NCI-H524 (cell line): ENCODE measurements at regions not wholly inside any gene's neighbourhood (a gene's known extent, or its start where the extent isn't known, plus 50 kb on each side); places are given as distances from the start of the nearest gene placed in this dataset.
"Not testable (repeated sequence)": the region's sequence is repeated elsewhere in the genome, so short reads cannot be mapped to it uniquely, and the experiment has no call there.

Experiments used
- DNase-seq, 2 experiments: peaks; one replicate each; lab custom pipeline; 2025; lab: John Stamatoyannopoulos, UW

DNA sequence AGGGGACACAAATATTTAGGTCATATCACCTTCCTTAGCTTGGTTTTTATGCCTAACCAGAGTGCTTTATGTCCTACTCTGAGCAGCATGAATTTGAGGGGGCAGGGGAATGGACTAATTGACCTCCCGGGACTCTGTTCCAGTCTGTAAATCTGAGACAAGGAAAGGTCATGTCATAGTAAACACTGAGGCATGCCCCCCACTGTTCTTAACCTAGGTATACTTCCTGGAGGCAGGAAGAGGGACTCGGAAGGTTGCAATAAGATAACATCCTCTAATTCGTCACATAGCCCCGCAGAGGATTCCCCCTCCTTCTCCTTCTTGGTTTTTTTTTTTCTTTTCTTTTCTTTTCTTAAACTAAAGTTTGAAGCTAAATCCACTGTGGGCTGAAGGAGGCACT, 540.3 kb upstream of the CADM1 start:
- no peak for DNase-seq

DNA sequence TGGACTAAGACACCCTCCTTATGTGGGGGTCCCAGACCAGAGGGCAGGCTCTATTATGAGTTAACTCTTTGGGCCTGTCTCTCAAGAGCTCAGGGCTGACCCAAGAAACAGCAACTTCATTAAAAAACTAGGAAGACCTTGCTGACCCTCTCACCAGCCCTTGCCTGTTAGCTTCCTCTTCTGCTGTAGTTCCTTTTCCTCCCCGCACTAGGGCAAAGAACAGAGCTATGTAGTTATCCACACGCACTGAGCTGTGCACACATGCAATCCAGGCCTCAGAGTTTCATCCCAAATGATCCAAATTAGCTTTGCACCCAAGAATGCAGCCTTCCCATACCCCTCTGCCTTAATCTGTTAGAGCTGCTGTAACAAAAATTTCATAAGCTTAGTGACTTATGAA, 539.6 kb upstream of the CADM1 start:
- DNase-seq, result no peak

DNA sequence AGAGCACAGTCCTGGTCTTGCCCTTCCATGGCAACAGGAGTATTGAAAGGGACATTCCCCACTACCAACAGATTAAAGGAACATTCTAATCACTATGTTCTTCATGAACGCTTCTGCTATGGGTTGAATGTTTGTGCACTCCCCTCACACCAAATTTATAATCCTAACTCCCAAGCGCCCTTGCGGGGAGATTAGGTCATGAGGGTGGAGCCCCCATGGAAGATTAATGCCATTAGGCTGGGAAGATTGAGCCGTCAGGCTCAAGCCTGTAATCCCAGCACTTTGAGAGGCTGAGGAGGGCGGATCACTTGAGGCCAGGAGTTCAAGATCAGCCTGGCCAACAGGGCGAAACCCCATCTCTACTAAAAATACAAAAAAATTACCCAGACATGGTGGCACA, 538.8 kb upstream of the CADM1 start:
- DNase-seq, result peak in 1 of 2 experiments; percentile 17

DNA sequence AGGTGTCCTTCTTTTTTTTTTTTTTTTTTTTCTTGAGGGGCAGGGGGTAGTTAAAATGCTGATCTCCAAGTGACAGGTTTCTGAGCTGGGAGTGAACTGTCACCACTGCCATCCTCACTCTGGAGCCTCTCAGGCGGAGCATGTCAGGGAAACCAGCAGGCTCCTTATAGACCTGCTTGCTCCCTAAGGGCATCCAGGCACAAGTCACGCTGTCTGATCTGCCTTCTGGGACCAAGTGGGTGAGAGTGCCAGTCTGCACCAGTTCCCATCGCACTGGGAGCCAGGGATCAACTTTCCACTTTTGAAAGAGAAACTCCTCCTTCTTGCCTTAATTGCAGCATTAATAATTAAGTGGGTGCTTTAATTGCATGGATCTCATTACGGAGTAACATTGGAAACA, 537.9 kb upstream of the CADM1 start:
- peak; percentile 69 to 80 for DNase-seq

DNA sequence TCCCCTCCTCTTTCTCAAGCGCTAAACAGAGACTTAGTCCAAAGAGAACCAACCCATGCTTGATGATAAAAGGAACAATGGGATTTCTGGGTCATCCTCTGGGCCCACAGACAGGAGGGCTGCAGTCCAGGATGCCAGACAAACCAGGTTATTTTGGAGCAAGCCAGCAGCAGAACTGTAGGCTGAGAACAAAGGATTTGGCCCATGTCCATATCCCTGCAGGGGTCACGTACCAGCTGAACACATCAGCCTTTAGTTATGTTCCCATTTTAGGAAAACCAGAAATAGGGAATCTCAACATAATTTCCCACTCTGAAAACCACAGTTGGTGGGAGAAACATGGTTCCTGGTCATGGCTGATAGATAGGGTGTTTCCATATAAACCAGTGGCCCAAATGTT, 533.6 kb upstream of the CADM1 start:
- no peak for DNase-seq

DNA sequence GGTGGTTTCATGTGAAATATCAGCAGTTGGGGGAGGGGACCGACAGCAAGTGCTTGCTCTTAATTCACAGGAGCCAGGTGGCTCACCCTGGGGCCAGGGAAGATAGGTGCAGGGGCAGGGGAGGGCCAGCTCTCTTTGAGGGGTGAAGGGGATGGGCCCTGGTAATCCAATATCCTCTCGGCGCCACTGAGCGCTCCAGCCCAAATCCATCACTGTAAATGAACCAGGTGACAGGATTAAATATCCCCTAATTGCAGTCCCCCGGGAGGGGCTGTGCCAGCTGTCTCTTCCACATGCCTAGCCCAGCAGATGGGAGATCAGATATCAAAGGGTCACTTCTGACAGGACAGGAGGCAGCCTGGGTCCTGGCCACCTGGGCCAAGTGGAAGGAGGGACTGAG, 531.8 kb upstream of the CADM1 start:
- DNase-seq, result peak; percentile 94 to 99

DNA sequence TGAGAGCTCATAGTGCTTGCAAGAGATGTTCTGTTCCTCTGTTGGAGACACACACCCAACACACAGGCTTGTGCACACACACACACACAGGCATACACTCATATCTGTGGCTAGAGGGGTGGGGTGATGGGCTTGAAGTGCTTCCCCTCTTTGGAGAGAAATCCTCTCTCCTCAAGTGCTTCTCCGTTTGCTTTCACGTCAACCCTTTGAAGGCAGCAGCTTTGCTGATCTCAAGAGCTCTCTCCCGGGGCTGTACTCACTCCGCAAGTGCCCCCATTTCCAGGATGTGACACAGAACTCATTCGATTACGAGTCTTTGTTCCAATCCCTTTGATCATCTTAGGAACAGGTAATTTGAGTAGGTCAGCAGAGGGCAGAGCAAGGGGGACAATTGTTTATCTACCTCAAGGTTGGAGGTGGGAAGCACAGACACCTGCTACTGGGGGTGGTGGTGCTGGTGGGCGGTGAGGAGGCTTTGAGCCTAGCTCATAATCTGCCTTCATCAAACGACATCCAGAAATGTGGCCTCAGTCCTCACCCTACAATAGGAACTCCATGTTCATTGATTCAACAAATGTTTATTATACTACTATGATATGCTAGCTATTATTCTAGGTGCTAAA, 529.8 kb upstream of the CADM1 start:
- DNase-seq, result peak; percentile 81 to 89

DNA sequence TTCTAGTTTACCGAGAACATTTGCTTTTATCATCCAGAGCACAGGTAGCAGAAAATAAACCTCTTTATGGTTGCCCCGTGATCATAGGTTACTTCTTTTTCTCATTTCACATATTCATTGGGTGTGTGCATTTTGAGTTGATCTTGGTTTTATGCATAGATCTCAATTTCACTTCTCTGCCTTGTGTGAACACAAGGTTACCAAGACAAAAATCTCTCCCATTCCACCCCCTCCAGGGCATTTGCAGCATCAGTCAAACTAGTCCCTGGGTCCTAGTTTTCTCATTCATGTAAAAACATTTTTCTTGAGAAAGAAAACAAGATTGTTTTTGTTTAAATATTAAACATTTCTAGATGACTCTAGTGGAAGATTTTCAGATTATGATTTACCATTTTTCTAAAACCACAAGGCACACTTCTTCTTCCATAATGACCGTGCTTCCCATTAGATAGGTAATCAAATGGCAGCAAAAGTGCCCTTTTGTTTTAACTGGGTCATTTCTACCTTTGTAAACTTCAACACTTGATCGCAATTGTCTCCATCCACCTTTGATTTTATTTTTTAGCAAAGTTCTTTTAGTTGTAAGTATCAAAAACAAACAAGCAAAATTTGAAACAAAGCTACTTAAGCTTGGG, 526.6 kb upstream of the CADM1 start:
- no peak for DNase-seq

DNA sequence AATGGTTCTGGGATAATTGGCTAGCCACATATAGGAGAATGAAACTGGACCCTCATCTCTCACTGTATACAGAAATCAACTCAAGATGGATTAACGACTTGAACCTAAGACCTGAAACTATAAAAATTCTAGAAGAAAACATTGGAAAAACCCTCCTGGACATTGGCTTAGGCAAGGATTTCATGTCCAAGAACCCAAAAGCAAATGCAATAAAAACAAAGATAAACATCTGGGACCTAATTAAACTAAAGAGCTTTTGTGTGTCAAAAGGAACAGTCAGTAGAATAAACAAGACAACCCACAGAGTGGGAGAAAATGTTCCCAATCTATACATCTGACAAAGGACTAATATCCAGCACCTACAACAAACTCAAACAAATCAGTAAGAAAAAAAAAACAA, 524.3 kb upstream of the CADM1 start:
- DNase-seq, result not testable (repeated sequence)

DNA sequence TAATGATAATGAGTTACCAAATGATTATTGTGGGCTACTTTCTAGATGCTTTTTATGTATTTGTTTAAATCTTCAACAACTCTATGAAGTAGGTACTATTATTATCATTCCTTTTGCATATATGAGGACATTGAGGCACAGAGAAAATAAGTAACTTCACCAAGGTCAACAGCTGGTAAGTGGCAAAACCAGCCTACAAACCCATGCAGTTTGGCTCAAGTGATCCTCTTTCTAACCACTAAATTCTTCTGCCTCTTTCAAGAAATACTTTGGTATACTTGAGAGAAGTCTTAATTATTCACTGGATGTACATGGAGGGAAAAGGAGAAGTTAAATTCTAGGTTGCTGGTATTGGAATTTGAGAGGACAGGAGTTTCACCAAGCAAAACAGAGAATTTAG, 495.2 kb upstream of the CADM1 start:
- DNase-seq, result no peak

DNA sequence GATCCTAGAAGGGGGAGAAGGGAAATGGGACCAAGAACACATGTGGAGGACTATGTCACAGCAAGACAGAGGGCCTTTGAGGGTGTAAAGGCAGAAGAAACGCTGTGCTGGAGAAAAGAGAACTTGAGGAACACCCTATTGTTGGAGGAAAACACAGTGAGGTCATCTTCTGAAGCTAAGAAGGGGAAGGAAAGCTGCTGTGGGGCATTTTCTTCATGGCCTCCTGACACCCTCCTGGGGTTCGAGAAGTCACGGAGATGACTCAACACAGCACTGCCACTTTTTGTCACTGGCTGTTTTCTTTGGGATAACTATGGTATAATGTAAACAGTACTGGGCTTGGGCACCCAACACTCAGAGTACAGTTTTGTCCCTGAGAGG, 492.6 kb upstream of the CADM1 start:
- DNase-seq, result no peak

DNA sequence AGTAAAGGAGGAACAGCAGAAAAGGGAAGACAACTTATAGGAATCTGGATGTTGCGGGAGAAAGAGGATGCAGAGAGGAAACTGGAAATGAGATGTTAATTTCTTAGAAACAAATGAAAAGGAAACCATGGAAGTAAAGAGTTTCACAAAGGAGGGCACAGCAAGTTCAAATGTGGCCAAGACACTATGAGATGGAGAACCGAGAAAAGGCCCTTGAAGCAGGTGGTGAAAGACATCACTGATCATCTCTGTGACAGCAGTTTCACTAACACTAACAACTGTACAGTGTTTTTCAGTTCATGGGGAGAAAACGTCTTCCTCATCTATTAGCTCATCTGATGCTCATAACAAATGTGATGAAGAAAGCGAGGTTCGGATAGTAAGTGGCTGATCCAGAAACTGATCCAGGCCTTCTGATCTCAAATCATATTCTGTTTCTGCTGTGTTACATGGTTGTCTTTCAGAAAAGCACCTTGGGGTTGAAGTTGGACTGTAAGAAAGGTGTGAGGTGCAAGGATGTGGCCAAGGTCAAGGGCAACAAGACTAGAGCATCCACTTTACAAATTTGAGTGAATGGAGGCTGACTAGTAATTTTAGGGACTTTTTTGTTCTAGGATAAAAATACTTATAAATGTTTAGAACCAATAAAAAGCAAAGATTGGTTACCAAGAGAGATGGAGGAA, 492.1 kb upstream of the CADM1 start:
- DNase-seq, result no peak

DNA sequence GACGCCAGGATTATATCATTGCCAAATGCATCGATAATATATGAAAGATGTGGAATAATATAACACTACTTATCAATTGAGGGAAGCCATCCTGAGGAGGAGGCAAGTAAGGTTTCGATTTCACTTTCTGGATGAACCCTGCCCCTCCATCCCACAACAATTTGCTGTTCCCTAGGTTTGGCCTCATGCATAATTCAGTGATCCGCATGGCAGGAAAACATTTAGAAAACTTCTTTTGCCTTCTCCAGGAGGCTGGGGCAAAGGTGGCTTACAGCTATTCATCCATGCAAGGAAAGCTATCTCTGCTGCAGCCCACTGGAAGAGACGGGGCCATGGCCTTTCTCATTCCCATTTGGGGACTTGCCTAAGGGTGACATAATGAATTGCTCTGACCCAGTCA, 489.4 kb upstream of the CADM1 start:
- DNase-seq, result no peak

DNA sequence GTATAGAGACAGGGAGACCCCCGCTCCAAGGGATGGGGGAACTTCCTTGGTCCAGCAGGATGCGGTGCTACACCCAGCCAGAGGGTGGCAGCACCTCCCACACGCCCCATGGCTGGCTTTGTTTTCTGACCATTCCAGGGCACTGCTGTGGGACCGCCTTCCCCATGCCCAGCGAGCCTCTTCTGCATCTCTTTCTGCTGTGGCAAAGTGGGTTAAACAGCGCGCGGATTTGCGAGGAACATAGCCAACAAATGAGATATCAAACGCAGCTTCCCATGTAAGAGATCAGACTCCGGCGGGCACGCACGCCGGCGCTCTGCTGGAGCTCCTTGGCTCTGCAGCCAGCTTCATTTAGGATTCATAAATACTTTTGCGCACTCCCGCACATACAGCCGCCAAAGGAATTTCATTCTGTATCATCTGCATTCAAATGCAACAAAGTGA, 485.8 kb upstream of the CADM1 start:
- peak in 1 of 2 experiments; percentile 16 for DNase-seq

DNA sequence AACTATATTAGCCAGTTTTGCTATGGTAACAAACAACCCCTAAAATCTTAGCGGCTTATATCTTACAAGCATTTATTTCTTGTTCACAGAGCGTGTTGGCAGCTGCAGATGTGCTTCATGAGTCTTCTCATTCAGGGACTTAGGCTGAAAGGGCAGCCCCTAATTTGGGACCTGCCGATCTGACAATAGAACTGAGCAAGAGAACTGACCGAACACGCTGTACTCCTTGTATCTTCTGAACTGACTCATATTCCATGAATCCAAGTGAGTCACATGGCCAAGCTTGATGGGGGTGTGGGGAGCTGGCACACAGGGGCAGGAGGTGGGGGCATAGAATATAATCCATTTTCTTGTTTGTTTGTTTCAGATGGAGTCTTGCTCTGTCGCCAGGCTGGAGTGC, 481.7 kb upstream of the CADM1 start:
- no peak for DNase-seq

DNA sequence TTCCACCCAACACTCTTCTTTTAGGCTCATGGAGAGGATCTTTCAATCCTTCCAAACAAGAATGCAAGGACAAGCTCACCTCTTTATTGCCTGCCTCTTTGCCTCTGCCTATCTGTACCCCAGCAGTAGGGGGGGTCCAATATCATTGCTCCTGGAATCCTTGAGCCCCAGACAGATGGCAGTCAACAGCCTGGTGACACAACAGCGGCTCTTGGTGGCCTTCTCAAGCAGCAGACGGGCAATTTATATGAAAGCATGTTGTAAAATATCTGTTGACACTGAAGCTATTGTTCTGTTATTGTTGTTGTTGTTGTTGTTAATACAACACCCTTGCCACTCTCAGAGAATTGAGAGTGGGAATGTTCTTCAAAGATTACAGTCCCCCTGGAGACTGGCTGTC, 480.0 kb upstream of the CADM1 start:
- DNase-seq, result peak; percentile 10 to 50

DNA sequence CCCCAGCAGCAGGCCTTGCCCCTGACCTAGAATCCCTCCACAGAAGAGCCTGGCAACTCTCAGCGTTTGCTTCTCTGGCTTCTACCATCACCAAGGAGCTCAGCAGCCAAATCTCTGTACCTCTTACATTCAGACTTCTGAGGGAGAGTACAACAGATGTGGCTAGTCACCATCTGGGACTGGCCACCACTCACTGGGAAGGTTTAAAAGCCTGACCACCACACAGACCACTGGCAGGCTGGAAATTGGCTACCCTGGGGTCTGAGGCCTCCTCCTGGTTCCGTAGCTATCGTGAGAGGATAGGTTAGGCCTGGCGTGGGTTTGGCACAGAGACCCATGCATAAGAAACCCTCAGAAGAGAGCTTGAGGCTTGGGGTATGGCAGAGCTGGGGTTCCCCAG, 478.5 kb upstream of the CADM1 start:
- no peak for DNase-seq

DNA sequence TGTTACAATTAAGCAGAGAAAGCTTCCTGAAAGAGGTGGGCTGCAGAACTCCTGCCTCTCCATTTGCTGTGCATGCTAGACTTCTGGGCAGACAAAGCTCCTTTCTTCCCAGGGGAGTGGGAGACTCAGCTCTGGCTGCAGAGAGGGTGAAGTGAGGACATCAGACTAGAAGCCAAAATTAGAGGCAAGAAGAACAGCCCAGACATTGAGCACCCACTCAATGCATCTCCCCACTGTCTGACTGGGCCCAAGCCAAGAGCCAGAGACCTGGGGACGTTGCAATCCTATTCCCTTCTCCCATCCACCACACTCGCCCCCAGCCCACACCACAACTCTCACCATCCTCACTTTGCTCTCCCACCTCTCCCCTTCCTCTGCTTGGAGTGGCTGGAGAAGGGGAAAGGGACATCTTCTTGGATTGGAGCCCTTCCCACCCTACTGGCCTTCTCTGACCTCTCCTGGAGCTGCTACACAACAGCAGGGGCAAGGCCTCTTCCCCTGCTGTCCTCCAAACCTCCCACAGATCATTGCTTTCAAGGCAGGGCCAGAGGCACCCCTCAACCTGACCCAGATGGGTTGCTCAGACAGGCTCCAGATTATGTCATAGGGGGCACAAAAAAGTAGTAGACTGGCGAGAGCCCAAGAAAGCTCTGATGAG, 477.7 kb upstream of the CADM1 start:
- DNase-seq, result no peak

DNA sequence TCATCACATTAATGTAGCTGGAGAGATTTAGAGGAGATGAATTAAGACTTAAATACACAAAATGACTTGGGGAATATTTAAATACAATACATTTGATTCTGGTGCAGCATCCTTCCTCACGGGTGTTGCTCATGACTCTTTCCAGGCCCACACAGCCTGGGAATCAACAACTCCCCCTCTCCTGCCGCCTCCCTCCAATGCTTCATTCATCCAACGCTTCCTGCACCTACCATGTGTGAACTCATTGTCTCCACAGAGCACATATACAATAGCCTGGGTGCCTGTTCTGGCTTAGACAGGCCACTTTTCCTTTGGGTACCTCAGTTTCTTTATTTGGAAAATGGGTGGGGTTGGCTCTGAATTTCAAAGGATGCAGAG, 476.9 kb upstream of the CADM1 start:
- no peak for DNase-seq

DNA sequence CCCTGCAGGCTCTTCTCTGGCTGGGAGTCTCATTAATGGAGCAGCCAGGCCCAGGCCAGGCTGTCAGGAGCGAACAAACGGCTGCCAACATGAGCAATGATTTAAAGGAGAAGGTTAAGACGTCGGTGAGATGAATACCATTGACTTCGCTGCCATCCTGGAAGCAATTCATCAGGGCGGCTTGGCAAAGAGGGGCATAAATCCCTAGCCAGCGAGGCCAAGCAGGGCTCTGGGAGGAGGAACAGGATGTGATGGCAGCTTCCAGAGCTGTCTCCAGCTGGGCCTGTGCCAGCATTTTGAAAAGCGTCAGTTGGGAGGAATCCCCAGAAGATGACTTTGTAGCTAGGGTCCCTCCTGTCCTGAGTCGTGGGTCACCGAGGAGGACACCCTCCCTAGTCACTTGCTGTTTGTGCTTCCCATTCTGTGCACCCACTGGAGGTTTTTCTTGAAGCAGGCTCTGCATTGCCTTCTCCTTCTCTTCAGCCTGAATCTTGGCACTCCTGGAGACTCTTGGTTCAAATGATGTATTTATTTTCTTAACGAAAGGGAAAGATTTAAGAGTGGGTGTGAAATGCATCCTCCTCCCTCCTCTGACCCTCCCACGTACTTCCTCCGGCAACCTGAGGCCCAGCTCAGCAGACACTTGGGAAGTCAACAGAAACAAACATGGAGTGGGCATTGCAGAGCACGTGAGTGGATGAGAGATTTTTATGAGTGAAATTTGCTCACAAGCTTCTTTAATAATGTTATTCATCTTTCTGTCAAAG, 476.3 kb upstream of the CADM1 start:
- DNase-seq, result no peak

DNA sequence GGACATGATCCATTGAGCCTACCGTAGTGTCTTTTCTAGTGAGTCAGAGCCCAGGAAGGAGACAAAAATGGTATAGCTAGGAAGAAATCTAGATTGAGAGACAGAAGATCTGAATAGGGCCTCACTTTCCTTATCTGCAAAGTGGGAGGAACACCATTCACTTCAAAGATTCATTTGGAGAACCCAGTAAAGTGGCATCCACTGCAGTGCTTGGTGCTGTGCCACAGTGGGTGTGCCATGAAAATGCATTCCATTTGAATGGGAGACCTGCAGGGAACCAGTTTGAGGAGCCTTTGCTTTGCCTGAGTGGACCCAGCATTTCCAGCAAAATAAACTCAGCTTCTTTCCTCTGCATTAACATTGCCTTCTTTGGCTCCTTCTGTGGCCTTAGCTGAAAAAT, 470.5 kb upstream of the CADM1 start:
- DNase-seq, result no peak

DNA sequence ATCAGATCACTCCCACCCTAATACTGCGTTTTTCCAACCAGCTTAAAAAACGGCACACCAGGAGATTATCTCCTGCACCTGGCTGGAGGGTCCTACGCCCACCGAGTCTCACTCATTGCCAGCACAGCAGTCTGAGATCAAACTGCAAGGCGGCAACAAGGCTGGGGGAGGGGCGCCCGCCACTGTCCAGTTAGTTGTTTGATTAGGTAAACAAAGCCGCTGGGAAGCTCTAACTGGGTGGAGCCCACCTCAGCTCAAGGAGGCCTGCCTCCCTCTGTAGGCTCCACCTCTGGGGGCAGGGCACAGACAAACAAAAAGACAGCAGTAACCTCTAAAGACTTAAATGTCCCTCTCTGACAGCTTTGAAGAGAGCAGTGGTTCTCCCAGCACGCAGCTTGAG, 463.0 kb upstream of the CADM1 start:
- not testable (repeated sequence) for DNase-seq
